IMR-90 (cell line): ENCODE measurements at regions not wholly inside any gene's neighbourhood (a gene's known extent, or its start where the extent isn't known, plus 50 kb on each side); places are given as distances from the start of the nearest gene placed in this dataset.

Experiments
- ATAC-seq: fragments of 200-7000 bp; cut with Tn5 transposase; 2 replicates; pipeline ENCODE4 v1.9.1; 2020; ENCODE audit warnings: low read depth, mild to moderate bottlenecking, moderate library complexity
- BruUV-seq: library from RNA; stranded (reverse); fragments of 400-500 nt; replicated peaks from 2 replicates; lab custom pipeline; 2021; lab: Mats Ljungman, UMichigan
- CTCF ChIA-PET: fragments of 300-600 bp; formaldehyde crosslinking; extraction: SDS; loops from one replicate; lab custom pipeline; 2021; ENCODE audit warnings: antibody characterized with exemption; lab: Yijun Ruan, JAX
- POLR2A ChIA-PET: fragments of 300-600 bp; sonication (Branson Sonifier 250); formaldehyde crosslinking; loops from one replicate; lab custom pipeline; 2022; ENCODE audit warnings: antibody characterized with exemption; ENCODE audit not compliant: unreplicated experiment; lab: Charles Lee
- DNase-seq: peaks from one replicate; pipeline ENCODE4 v3.0.0; 2013
- H2AFZ ChIP-seq: replicated peaks from 2 replicates; pipeline ENCODE3; 2013; ENCODE audit warnings: low read length, mild to moderate bottlenecking; ENCODE audit not compliant: poor library complexity
- H2AK5ac ChIP-seq: 2 replicates; pipeline ENCODE4 v1.6.1; 2013; ENCODE audit warnings: low read depth, low read length, inconsistent platforms
- H2AK9ac ChIP-seq: replicated peaks from 2 replicates; pipeline ENCODE3; 2013; ENCODE audit warnings: mild to moderate bottlenecking, low read depth, low read length, moderate library complexity; ENCODE audit not compliant: poor library complexity
- H2BK120ac ChIP-seq: 2 replicates; pipeline ENCODE4 v1.6.1; 2013; ENCODE audit warnings: low read depth, low read length, inconsistent platforms
- H2BK15ac ChIP-seq: 3 replicates; pipeline ENCODE4 v1.6.1; 2013; ENCODE audit warnings: low read depth, low read length, inconsistent platforms
- H2BK20ac ChIP-seq: 2 replicates; pipeline ENCODE4 v1.6.1; 2013; ENCODE audit warnings: low read depth, mild to moderate bottlenecking, inconsistent platforms, low read length, moderate library complexity
- H2BK5ac ChIP-seq: 2 replicates; pipeline ENCODE4 v1.6.1; 2013; ENCODE audit warnings: mild to moderate bottlenecking, low read depth, low read length, inconsistent platforms; ENCODE audit not compliant: poor library complexity, severe bottlenecking
- H3K14ac ChIP-seq: replicated peaks from 2 replicates; pipeline ENCODE4 v1.6.1; 2013; ENCODE audit warnings: low read depth, low read length, inconsistent platforms
- H3K18ac ChIP-seq: 2 replicates; pipeline ENCODE4 v1.6.1; 2013; ENCODE audit warnings: low read depth, low read length, control low read depth
- H3K23ac ChIP-seq: 2 replicates; pipeline ENCODE4 v1.6.1; 2013; ENCODE audit warnings: low read depth, low read length, inconsistent platforms
- H3K27ac ChIP-seq: 2 replicates; pipeline ENCODE4 v1.5.1; 2013; ENCODE audit warnings: mild to moderate bottlenecking, control low read depth, low read length; ENCODE audit not compliant: insufficient read depth
- H3K27me3 ChIP-seq: 2 replicates; pipeline ENCODE4 v1.6.1; 2013; ENCODE audit warnings: low read length; ENCODE audit not compliant: control insufficient read depth, insufficient read depth
- H3K36me3 ChIP-seq: 2 replicates; pipeline ENCODE4 v1.6.1; 2013; ENCODE audit warnings: low read length, mixed read lengths; ENCODE audit not compliant: control insufficient read depth, insufficient read depth
- H3K4ac ChIP-seq: 2 replicates; pipeline ENCODE4 v1.6.1; 2013; ENCODE audit warnings: low read depth, low read length, inconsistent platforms
- H3K4me1 ChIP-seq: 2 replicates; pipeline ENCODE4 v1.6.1; 2013; ENCODE audit warnings: low read length, mixed read lengths; ENCODE audit not compliant: control insufficient read depth, insufficient read depth
- H3K4me2 ChIP-seq: 2 replicates; pipeline ENCODE4 v1.6.1; 2013; ENCODE audit warnings: low read depth, mild to moderate bottlenecking, control low read depth, low read length, moderate library complexity
- H3K4me3 ChIP-seq: 2 replicates; pipeline ENCODE4 v1.5.1; 2013; ENCODE audit warnings: low read depth, mild to moderate bottlenecking, control low read depth, low read length, moderate library complexity; ENCODE audit not compliant: insufficient read depth
- H3K56ac ChIP-seq: 2 replicates; pipeline ENCODE4 v1.6.1; 2013; ENCODE audit warnings: low read length, inconsistent platforms; ENCODE audit not compliant: insufficient read depth; ENCODE audit errors: extremely low read depth
- H3K79me1 ChIP-seq, 2 experiments: 2 replicates each; pipeline ENCODE4 v1.6.1; 2013; ENCODE audit warnings: low read length in 2 of 2, inconsistent platforms in 1 of 2, low read depth in 1 of 2
- H3K9ac ChIP-seq: 2 replicates; pipeline ENCODE4 v1.6.1; 2013; ENCODE audit warnings: low read depth, low read length, control low read depth
- H3K9me1 ChIP-seq: 2 replicates; pipeline ENCODE4 v1.6.1; 2013; ENCODE audit warnings: low read length, inconsistent platforms; ENCODE audit not compliant: insufficient read depth
- H3K9me3 ChIP-seq: 2 replicates; pipeline ENCODE4 v1.6.1; 2013; ENCODE audit warnings: low read length; ENCODE audit not compliant: control insufficient read depth, insufficient read depth
- H4K20me1 ChIP-seq: 2 replicates; pipeline ENCODE4 v1.6.1; 2013; ENCODE audit warnings: low read length, inconsistent platforms; ENCODE audit not compliant: insufficient read depth
- H4K5ac ChIP-seq: 2 replicates; pipeline ENCODE4 v1.6.1; 2013; ENCODE audit warnings: mild to moderate bottlenecking, low read depth, low read length, control low read depth
- H4K8ac ChIP-seq, 2 experiments: 2 replicates each; pipeline ENCODE4 v1.6.1; 2013; ENCODE audit warnings: low read depth in 2 of 2, low read length in 2 of 2, control low read depth in 1 of 2, inconsistent platforms in 1 of 2
- H4K91ac ChIP-seq: 2 replicates; pipeline ENCODE4 v1.6.1; 2013; ENCODE audit warnings: low read depth, low read length, inconsistent platforms; ENCODE audit not compliant: insufficient read depth
- BHLHE40 ChIP-seq: fragments of 150-350 bp; IDR thresholded peaks from 2 replicates; pipeline ENCODE4 v1.6.1; 2016; ENCODE audit warnings: mild to moderate bottlenecking, low read depth, low read length
- CEBPB ChIP-seq: IDR thresholded peaks from 2 replicates; pipeline ENCODE4 v1.6.1; 2012; ENCODE audit warnings: low read depth, low read length, improper control_type of control experiment
- CHD1 ChIP-seq: IDR thresholded peaks from 2 replicates; pipeline ENCODE4 v1.6.1; 2012; ENCODE audit warnings: low read depth, low read length, improper control_type of control experiment
- CTCF ChIP-seq: conservative IDR thresholded peaks from 2 replicates; pipeline ENCODE4 v1.5.1; 2012; ENCODE audit warnings: mild to moderate bottlenecking, low read depth, low read length, improper control_type of control experiment
- ELK1 ChIP-seq: fragments of 150-350 bp; IDR thresholded peaks from 2 replicates; pipeline ENCODE4 v1.6.1; 2016; ENCODE audit warnings: low read depth, mild to moderate bottlenecking, low read length, moderate library complexity, borderline replicate concordance
- FOS ChIP-seq: fragments of 150-350 bp; IDR thresholded peaks from 2 replicates; pipeline ENCODE4 v1.6.1; 2016; ENCODE audit warnings: low read depth, low read length
- MAFK ChIP-seq: IDR thresholded peaks from 2 replicates; pipeline ENCODE4 v1.6.1; 2012; ENCODE audit warnings: low read depth, low read length, improper control_type of control experiment
- MAZ ChIP-seq: IDR thresholded peaks from 2 replicates; pipeline ENCODE4 v1.6.1; 2012; ENCODE audit warnings: low read depth, mild to moderate bottlenecking, low read length, improper control_type of control experiment, moderate library complexity, borderline replicate concordance
- MXI1 ChIP-seq: IDR thresholded peaks from 2 replicates; pipeline ENCODE4 v1.6.1; 2012; ENCODE audit warnings: low read depth, mild to moderate bottlenecking, low read length, moderate library complexity, borderline replicate concordance
- NFE2L2 ChIP-seq: fragments of 150-350 bp; IDR thresholded peaks from 2 replicates; pipeline ENCODE4 v1.6.1; 2016; ENCODE audit warnings: low read depth, mild to moderate bottlenecking, low read length
- POLR2A ChIP-seq: IDR thresholded peaks from 2 replicates; pipeline ENCODE4 v1.6.1; 2012; ENCODE audit warnings: mild to moderate bottlenecking, low read depth, low read length
- RAD21 ChIP-seq: IDR thresholded peaks from 2 replicates; pipeline ENCODE4 v1.6.1; 2012; ENCODE audit warnings: low read length, improper control_type of control experiment
- RCOR1 ChIP-seq: IDR thresholded peaks from 2 replicates; pipeline ENCODE4 v1.6.1; 2012; ENCODE audit warnings: mild to moderate bottlenecking, low read length, improper control_type of control experiment; ENCODE audit not compliant: insufficient replicate concordance
- RFX5 ChIP-seq: IDR thresholded peaks from 2 replicates; pipeline ENCODE4 v1.8.0; 2012; ENCODE audit warnings: low read depth, mild to moderate bottlenecking, low read length, moderate library complexity
- SMC3 ChIP-seq: fragments of 150-350 bp; IDR thresholded peaks from 2 replicates; pipeline ENCODE4 v1.6.1; 2016; ENCODE audit warnings: low read depth, mild to moderate bottlenecking, antibody characterized with exemption, low read length, moderate library complexity
- USF2 ChIP-seq: fragments of 150-350 bp; IDR thresholded peaks from 2 replicates; pipeline ENCODE4 v1.6.1; 2017; ENCODE audit warnings: mild to moderate bottlenecking, antibody characterized with exemption, low read length, low read depth
- WGBS, 2 experiments: methylation state at CpG; one replicate each; pipeline versions ENCODE4 v1.1.5 to v1.1.7; 2013; ENCODE audit warnings: missing lambda C conversion rate in 2 of 2; ENCODE audit not compliant: insufficient read length in 1 of 2; ENCODE audit errors: extremely low coverage in 2 of 2; 5-methylcytosine and 5-hydroxymethylcytosine counted together
- dilution Hi-C: fragments of 300-500 bp; cut with HindIII; formaldehyde crosslinking; loops from one replicate; pipeline ENCODE4 v1.14.3; 2018; ENCODE audit warnings: low sequenced_read_pairs; ENCODE audit not compliant: unreplicated experiment
- in situ Hi-C: fragments of 300-500 bp; cut with MboI; formaldehyde crosslinking; loops from 3 replicates; pipeline ENCODE4 v1.14.3; 2019; ENCODE audit warnings: low sequenced_read_pairs, inconsistent platforms, mixed read lengths
- intact Hi-C: fragments of 100-400 bp; cut with micrococcal nuclease; formaldehyde crosslinking; loops from 2 replicates; pipeline ENCODE4 v1.10.0; 2022

- H4K5ac ChIP-seq: no peak overlapping the region
- no peak overlapping the region for H2BK15ac ChIP-seq
- intact Hi-C loops: no loop called here
- no peak overlapping the region for H4K8ac ChIP-seq
- CTCF ChIA-PET: no interaction called here
- H2AFZ ChIP-seq: no peak overlapping the region
- H4K20me1 ChIP-seq: no peaks in the 10 kb centered on the region
- no peak overlapping the region for H3K18ac ChIP-seq
- H3K9ac ChIP-seq: no peak overlapping the region
- peak; percentile 16 for DNase-seq
- BruUV-seq: no TSS peak
- TF ChIP-seq ELK1 (no peak), USF2 (no peak), CHD1 (no peak), SMC3 (no peak), FOS (no peak), MXI1 (no peak), MAZ (no peak), POLR2A (no peak), MAFK (peak; percentile 72), RFX5 (no peak), CEBPB (no peak; the same call in 1 of the 2 replicates), NFE2L2 (no peak), RAD21 (no peak), RCOR1 (no peak), BHLHE40 (no peak), CTCF (peak; percentile 30; the same call in 1 of the 2 replicates)
- dilution Hi-C loops: no loop called here
- no peak overlapping the region for H2BK20ac ChIP-seq
- no peak overlapping the region for H3K4ac ChIP-seq
- no peaks in the 10 kb centered on the region for H3K4me1 ChIP-seq
- H3K27me3 ChIP-seq: no peaks in the 10 kb centered on the region
- no peaks in the 10 kb centered on the region for H3K9me3 ChIP-seq
- no peaks in the 10 kb centered on the region for H3K36me3 ChIP-seq
- no peak overlapping the region for H2AK9ac ChIP-seq
- no peak overlapping the region for H3K4me3 ChIP-seq
- WGBS, 2 experiments: no CpG with 5 or more reads among the region's 2 CpGs
- no peak overlapping the region for H2BK5ac ChIP-seq
- no peak overlapping the region for H2AK5ac ChIP-seq
- H3K4me2 ChIP-seq: no peak overlapping the region
- H3K14ac ChIP-seq: no peak overlapping the region
- H3K9me1 ChIP-seq: no peaks in the 10 kb centered on the region
- in situ Hi-C loops: no loop called here
- ATAC-seq: no peak
- no peak overlapping the region for H2BK120ac ChIP-seq
- H3K27ac ChIP-seq: no peak overlapping the region
- POLR2A ChIA-PET: interaction anchor here (0.6 kb wide), 1 partner anchor 265 kb away, joined by 8 read pairs; no protein-coding TSS in a partner anchor
- H4K91ac ChIP-seq: no peak overlapping the region
- no peak overlapping the region for H3K56ac ChIP-seq
- H3K79me1 ChIP-seq: no peaks in the 10 kb centered on the region
- H3K23ac ChIP-seq: no peak overlapping the region
Measured at GRCh38 chr18:31241900-31242409, 76.0 kb upstream of the DSG1 start.
